Dendritic cell treated with granulocyte-macrophage colony-stimulating factor and Interleukin-4, amounts not matched to agents 40 ng/mL and 50 ng/mL, for 4 days (primary cell): ENCODE measurements at regions not wholly inside any gene's neighbourhood (a gene's known extent, or its start where the extent isn't known, plus 50 kb on each side); places are given as distances from the start of the nearest gene placed in this dataset.

Source experiments
- H3K27ac Mint-ChIP-seq: one replicate; pipeline ENCODE4 v1.8.0; 2022; ENCODE audit warnings: mild to moderate bottlenecking, mixed read lengths
- H3K27me3 Mint-ChIP-seq: one replicate; pipeline ENCODE4 v1.8.0; 2022; ENCODE audit warnings: mild to moderate bottlenecking, mixed read lengths
- H3K36me3 Mint-ChIP-seq: one replicate; pipeline ENCODE4 v1.8.0; 2022; ENCODE audit warnings: low read depth, mixed read lengths
- H3K4me1 Mint-ChIP-seq: one replicate; pipeline ENCODE4 v1.8.0; 2022; ENCODE audit warnings: low read depth, mixed read lengths
- H3K4me3 Mint-ChIP-seq: one replicate; pipeline ENCODE4 v1.8.0; 2022; ENCODE audit warnings: mild to moderate bottlenecking, moderate library complexity, mixed read lengths
- H3K9me3 Mint-ChIP-seq: one replicate; pipeline ENCODE4 v1.8.0; 2022; ENCODE audit warnings: mixed read lengths
- intact Hi-C: fragments of 100-400 bp; cut with micrococcal nuclease; formaldehyde crosslinking; loops from one replicate; pipeline ENCODE4 v1.15.0; 2022

DNA sequence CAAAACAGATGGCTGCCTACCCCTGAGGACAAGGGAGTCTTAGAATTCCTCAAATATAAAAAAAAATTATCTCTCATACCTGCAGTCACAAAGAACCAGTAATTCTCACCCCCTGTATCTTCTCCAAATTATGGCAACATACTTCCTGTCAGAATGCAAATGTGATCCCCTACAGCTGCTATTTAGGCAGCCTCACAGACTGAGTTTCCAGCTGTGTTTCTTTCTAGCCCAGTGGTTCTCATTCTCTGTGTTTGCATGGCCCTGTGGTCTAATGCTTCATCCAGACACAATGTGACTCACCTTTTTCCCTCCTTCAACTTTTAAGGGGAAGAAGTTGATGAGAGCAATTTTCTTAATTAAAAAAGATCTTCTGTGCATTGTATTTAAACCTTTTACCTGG is 726.3 kb downstream of the TSN start:
- Mint-ChIP-seq H3K36me3 (no peaks in the 10 kb centered on the region), H3K27me3 (no peaks in the 10 kb centered on the region), H3K4me1 (no peaks in the 10 kb centered on the region), H3K9me3 (peaks cover 17% of the 10 kb centered on the region), H3K4me3 (no peak overlapping the region), H3K27ac (no peak overlapping the region)
- intact Hi-C loops = no loop called here

DNA sequence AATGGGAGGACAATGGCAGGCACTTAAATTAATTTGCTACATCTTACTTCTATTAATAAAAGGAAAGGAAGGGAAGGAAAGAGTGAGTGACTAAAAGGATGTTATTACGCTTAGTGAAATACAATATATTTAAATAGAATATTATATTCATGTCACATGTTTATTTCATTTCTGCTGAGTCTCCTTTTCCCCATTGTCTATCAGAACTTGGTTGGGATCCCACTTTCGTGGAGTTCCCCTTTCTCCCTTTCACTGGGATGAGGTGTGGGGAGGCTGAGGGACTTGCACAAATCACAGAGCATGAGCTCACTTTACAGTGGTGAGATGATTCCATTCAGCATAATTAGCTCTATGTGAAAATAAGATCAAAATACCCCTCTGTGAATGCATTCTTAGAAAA is 730.6 kb downstream of the TSN start:
- H3K9me3 Mint-ChIP-seq = peaks cover 6% of the 10 kb centered on the region
- intact Hi-C loops = no loop called here
- H3K27me3 Mint-ChIP-seq = no peaks in the 10 kb centered on the region
- no peak overlapping the region for H3K27ac Mint-ChIP-seq
- no peaks in the 10 kb centered on the region for H3K36me3 Mint-ChIP-seq
- no peaks in the 10 kb centered on the region for H3K4me1 Mint-ChIP-seq
- no peak overlapping the region for H3K4me3 Mint-ChIP-seq

DNA sequence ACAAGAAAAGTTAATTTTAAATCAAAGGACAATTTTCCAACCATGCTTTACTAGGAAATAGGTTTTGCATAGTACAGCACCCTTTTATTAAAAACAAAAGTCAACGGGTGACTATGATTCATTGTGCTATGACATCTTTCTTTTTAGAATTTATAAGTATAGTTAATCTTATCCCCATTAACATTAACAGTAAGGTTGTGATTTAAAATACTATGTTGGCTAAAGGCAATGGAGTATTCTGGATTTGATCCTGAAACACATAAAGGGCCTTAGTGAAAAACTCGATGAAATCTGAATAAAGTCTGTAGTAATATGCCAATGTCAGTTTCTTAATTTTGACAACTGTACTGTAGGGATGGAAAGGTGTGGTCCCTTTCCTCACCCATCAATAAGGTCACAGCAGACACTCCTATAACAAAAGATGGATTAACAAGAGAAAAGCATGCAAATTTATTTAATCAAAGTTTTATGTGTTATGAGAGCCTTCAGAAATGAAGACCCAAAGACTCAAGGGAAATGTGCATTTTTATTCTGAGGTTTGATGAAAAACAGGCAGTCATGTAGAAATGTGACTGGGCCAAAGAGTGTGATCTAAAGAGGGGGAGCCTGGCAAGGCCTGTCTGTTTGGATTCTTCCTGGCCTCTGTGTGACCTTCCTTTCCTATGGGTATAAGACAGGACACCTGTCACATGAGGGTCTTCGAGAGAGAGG is 731.4 kb downstream of the TSN start:
- Mint-ChIP-seq H3K27me3 (no peaks in the 10 kb centered on the region), H3K27ac (no peak overlapping the region), H3K4me1 (no peaks in the 10 kb centered on the region), H3K36me3 (no peaks in the 10 kb centered on the region), H3K9me3 (no peaks in the 10 kb centered on the region), H3K4me3 (no peak overlapping the region)
- intact Hi-C loops = no loop called here

DNA sequence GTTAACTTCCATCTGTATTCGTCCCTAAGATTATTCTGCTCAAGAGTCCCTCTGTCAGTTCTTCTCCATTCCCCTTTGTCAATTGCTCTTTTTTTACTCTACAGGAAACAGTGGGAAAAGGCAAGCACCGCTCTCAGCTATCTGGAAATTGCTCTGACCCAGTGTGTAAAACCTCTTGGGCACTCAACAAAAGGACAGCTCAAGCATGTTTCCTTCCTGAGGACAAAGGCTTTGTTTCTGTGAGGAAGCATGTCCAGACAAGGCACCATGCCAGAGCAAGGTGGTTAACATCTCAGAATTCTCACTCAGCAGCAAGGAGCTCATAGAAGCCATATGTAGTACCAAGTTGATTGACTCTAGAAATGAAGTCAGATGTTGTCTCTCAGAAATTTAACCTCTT is 735.6 kb downstream of the TSN start:
- Mint-ChIP-seq H3K36me3 (no peaks in the 10 kb centered on the region), H3K27ac (no peak overlapping the region), H3K4me3 (no peak overlapping the region), H3K27me3 (no peaks in the 10 kb centered on the region), H3K9me3 (no peaks in the 10 kb centered on the region), H3K4me1 (no peaks in the 10 kb centered on the region)
- intact Hi-C loops = no loop called here

DNA sequence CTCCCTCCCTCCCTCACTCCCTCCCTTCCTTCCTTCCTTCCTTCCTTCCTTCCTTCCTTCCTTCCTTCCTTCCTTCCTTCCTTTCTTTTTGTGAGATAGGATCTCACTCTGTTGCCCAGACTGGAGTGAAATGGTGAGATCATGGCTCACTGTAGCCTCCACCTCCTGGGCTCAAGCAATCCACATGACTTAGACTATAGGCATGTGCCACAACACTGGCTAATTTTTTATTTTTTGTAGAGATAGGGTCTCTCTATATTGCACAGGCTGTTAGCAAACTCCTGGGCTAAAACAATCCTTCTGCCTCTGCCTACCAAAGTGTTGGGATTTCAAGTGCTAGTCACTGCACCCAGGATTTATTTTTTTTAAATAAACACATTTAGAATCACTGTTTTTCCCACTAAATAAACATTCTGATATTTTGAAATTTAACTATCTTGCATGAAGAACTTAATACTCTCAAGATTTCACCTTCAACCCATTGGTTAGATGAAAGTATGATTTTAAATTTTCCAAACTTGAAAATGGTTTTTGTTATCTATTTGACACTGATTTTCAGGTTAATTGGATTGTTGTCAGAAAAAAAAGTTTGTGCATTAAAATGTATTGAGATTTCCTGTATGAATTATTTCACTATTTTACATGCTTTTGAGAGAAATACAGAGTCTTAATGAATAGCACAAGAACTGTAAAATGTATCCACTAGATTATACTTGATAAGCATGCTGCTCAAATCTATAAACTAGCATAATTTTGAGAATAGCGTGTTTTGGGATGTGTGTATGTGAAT is 745.1 kb downstream of the TSN start:
- H3K27ac Mint-ChIP-seq = no peak overlapping the region
- intact Hi-C loops = no loop called here
- H3K36me3 Mint-ChIP-seq = no peaks in the 10 kb centered on the region
- H3K4me3 Mint-ChIP-seq = no peak overlapping the region
- H3K9me3 Mint-ChIP-seq = peaks cover 9% of the 10 kb centered on the region
- peaks cover 5% of the 10 kb centered on the region for H3K4me1 Mint-ChIP-seq
- H3K27me3 Mint-ChIP-seq = no peaks in the 10 kb centered on the region

DNA sequence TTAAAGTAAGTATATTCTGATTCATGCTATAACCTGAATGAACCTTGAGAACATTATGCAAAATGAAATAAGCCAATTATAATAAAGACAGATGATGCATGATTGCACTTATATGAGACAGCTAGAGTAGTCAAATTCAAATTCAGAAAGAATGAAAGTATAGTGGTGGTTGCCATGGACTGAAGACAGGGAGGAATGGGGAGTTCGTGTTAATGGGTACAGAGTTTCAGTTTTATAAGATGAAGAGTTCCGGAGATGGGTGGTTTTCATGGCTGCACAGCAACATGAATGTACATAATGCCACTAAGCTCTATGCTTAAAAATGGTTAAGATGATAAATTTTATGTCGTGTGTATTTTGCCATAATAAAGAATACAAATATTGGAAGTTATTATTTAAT is 751.2 kb downstream of the TSN start:
- Mint-ChIP-seq H3K36me3 (no peaks in the 10 kb centered on the region), H3K9me3 (no peaks in the 10 kb centered on the region), H3K4me3 (no peak overlapping the region), H3K4me1 (peaks cover 5% of the 10 kb centered on the region), H3K27ac (no peak overlapping the region), H3K27me3 (peaks cover 2% of the 10 kb centered on the region)
- intact Hi-C loops = no loop called here

DNA sequence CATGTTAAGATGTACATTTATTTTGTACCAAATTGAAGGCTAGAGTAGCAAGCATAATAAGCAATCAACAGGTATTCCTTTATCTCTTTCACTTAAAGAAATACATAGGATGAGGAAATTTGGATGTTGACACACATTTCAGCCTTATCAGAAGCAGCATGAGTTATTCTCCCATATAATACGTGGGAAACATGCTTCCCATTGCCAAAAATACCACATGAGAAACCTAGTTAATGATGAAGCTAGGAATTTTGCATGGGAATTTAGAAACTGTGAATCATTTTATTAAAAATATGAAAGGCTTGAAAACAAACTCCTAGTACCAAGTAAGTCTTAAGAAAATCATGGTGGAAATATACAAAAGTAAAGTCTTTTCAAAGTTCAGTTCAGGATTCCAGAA is 751.8 kb downstream of the TSN start:
- Mint-ChIP-seq H3K36me3 (no peaks in the 10 kb centered on the region), H3K4me3 (no peak overlapping the region)
- intact Hi-C loops = no loop called here

DNA sequence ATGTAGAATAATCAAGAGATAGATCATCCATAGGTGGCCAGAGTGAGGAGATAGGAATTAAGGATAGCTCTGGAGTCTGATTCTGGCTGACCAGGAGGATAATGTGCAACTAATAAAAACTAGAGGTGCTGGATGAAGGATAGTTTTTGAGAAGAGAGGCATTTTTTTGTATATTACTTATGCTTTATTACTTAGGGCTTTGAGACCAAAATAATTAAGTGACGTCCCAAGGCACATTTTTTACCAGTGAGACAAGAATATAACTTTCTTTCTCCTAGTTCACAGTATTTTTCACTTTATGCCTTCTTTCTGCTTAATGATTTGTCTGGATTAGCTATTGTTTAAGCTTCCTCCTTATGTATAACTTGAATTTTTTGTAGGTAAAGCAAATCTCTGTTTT is 756.6 kb downstream of the TSN start:
- intact Hi-C loops = no loop called here
- H3K27me3 Mint-ChIP-seq = peaks cover 2% of the 10 kb centered on the region

More for the DNA sequence above, 751.8 kb downstream of the TSN start:
- Mint-ChIP-seq H3K27ac (no peak overlapping the region), H3K4me1 (peaks cover 5% of the 10 kb centered on the region), H3K27me3 (peaks cover 2% of the 10 kb centered on the region), H3K9me3 (no peaks in the 10 kb centered on the region)

DNA sequence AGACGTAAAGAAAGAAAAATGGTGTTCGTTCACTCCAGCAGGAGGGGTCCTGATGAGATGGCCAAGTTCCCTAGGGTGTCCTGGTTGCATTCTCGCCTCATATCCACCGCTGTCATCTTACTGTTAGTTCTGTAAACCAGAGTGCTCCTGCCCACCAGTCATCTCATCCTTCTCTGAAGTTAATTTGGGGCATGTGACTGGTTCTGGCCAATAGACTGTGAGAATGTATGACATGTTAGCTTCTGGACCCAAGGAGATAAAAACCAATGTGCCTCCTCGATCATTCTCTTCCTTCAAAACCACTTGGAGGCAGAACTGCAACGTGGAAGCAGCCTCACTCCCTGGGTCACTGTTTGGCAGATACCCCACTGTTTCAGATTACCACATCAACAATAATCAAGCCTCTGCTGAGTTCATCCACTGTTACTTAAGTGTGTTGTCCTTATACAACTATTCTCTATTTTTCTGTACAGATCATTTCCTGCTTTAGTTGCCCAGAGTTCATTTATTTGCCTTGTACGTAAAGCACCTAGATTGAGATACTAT is 759.1 kb downstream of the TSN start:
- no peaks in the 10 kb centered on the region for H3K4me1 Mint-ChIP-seq
- intact Hi-C loops = no loop called here
- H3K36me3 Mint-ChIP-seq = no peaks in the 10 kb centered on the region
- H3K27ac Mint-ChIP-seq = no peak overlapping the region
- H3K4me3 Mint-ChIP-seq = no peak overlapping the region
- no peaks in the 10 kb centered on the region for H3K9me3 Mint-ChIP-seq
- no peaks in the 10 kb centered on the region for H3K27me3 Mint-ChIP-seq

More for the DNA sequence above, 756.6 kb downstream of the TSN start:
- no peaks in the 10 kb centered on the region for H3K4me1 Mint-ChIP-seq
- H3K27ac Mint-ChIP-seq = no peak overlapping the region
- no peaks in the 10 kb centered on the region for H3K36me3 Mint-ChIP-seq
- no peaks in the 10 kb centered on the region for H3K9me3 Mint-ChIP-seq
- H3K4me3 Mint-ChIP-seq = no peak overlapping the region

DNA sequence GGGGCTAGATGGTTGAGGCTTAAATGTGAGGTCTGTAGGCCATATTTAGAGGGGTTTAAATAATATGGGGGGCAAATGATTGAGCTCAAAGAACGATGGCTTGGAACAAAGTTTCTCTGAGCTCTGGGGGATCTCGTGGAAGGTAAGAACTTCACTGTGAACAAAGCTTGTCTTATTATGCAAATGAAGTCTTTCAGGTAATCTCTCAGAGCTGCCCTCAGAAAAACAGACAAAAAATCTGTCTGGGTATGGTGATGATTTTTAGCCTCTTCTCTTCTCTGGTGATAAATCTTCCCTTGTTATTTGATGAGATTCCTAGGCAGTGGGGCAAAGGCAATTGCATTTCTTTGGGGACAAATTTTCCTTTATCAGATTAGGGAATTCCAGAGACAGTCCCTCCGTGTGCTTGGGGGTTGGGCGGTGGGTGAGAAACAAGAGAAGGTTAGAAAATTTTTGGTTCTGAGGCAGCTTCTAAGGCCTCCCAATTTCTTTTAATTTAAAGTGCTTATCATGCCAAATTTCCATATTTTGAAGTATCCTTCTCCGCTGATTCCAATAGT is 760.4 kb downstream of the TSN start:
- H3K27ac Mint-ChIP-seq = no peak overlapping the region
- H3K27me3 Mint-ChIP-seq = no peaks in the 10 kb centered on the region
- H3K36me3 Mint-ChIP-seq = no peaks in the 10 kb centered on the region
- H3K4me1 Mint-ChIP-seq = no peaks in the 10 kb centered on the region
- intact Hi-C loops = no loop called here
- no peaks in the 10 kb centered on the region for H3K9me3 Mint-ChIP-seq
- no peak overlapping the region for H3K4me3 Mint-ChIP-seq

DNA sequence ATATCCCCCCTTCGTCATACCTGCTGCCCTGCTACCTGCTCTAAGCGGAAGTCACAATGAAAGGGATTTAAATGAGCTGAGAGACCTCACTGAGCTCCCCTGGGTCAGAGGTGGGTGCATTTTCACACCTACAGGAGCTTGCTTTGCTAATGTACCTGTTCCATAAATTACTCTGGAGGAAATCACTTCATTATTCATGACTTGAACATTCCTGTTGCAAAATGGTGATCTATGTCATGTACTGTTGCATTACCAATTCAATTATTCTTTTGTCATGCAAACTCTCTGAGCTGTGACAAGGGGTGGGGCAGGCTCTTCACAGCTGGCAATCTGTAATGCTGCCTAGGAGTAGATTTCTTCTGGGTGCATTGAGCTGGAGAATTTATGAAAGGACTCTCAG is 761.3 kb downstream of the TSN start:
- H3K4me3 Mint-ChIP-seq = no peak overlapping the region
- intact Hi-C loops = no loop called here
- H3K27ac Mint-ChIP-seq = no peak overlapping the region
- no peaks in the 10 kb centered on the region for H3K9me3 Mint-ChIP-seq
- no peaks in the 10 kb centered on the region for H3K27me3 Mint-ChIP-seq
- no peaks in the 10 kb centered on the region for H3K4me1 Mint-ChIP-seq
- no peaks in the 10 kb centered on the region for H3K36me3 Mint-ChIP-seq

DNA sequence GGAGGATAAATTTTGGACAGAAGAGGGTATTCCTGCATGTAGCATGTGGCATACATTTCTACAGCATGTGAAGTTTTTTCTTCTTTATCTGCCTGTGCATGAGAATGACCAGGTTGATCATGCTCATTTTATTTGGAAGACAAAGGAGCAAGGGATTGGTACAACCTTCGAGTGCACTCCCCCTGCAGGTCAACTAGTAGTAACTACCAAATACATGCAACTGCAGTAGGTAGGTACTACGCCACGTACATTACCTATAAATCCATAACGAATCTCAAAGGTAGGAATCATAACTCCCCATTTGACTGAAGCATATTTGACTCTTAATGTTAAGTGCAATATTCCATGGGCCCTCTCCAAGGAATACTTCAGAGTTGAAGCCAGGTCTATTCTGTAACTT is 763.9 kb downstream of the TSN start:
- H3K4me1 Mint-ChIP-seq = no peaks in the 10 kb centered on the region
- no peaks in the 10 kb centered on the region for H3K36me3 Mint-ChIP-seq

DNA sequence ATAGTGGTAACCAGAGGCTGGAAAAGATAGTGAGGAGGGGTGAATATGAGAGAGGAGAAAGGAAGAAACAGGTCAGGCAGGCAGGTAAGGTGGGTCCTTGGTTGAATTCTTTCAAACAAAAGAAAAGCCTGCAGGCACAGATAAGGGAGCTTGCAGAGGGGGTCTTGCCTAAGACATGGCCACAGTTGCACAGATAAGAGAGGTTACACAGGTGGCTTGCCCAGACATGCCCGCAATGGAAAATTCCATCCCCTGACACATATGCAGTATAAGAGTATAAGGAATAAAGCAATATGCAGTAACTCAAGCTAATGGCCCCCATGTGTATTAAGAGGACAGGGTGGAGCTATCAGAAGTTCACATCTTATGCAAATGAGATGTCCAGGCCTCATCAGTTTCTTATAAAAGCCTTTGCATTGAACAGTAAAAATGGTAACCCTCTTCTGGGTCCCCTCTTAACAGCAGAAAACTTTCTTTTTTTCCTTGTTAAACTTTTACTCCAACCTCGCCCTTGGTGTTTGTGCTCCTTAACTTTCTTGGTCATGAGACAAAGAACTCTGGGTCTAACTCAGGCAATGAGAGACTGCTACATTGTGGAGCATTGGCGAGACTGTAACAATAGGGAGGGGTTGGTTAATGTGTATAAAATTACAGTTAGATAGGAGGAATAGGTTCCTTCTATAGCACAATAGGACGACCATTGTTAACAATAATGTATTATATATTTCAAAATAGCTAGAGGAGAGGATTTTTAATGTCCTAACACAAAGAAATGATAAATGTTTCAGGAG is 764.6 kb downstream of the TSN start:
- no peaks in the 10 kb centered on the region for H3K4me1 Mint-ChIP-seq
- H3K9me3 Mint-ChIP-seq = no peaks in the 10 kb centered on the region
- no peaks in the 10 kb centered on the region for H3K36me3 Mint-ChIP-seq
- H3K4me3 Mint-ChIP-seq = no peak overlapping the region
- no peak overlapping the region for H3K27ac Mint-ChIP-seq
- no peaks in the 10 kb centered on the region for H3K27me3 Mint-ChIP-seq
- intact Hi-C loops = no loop called here

More for the DNA sequence above, 763.9 kb downstream of the TSN start:
- Mint-ChIP-seq H3K27me3 (no peaks in the 10 kb centered on the region), H3K9me3 (no peaks in the 10 kb centered on the region), H3K27ac (no peak overlapping the region), H3K4me3 (no peak overlapping the region)
- intact Hi-C loops = no loop called here

DNA sequence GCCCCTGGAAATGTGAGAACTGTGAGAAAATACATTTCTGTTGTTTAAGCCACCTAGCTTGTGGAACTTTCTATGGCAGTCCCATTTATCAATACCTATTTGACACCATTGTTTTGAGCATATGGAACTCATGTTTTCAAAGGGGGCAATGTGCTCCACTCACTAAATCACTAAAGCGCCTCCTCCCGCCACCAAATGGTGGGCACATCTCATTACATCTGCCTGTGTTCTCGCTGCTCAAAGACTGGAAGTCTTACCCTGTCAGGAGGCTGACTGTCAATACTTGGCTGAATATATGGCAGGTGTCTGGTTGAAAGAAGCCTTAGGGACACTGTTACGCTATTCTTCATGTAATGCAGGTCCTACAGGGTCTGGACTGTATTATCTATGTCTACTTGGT is 767.7 kb downstream of the TSN start:
- Mint-ChIP-seq H3K27ac (no peak overlapping the region), H3K4me1 (no peaks in the 10 kb centered on the region), H3K4me3 (no peak overlapping the region), H3K9me3 (no peaks in the 10 kb centered on the region), H3K36me3 (no peaks in the 10 kb centered on the region), H3K27me3 (no peaks in the 10 kb centered on the region)
- intact Hi-C loops = no loop called here
